Mucosa of descending colon (tissue), 3 donors: ENCODE measurements at regions not wholly inside any gene's neighbourhood (a gene's known extent, or its start where the extent isn't known, plus 50 kb on each side); places are given as distances from the start of the nearest gene placed in this dataset.
"Not testable (repeated sequence)": the region's sequence is repeated elsewhere in the genome, so short reads cannot be mapped to it uniquely, and the experiment has no call there.

Source experiments
- ATAC-seq: fragments of 200-7000 bp; cut with Tn5 transposase; one replicate; pipeline ENCODE4 v1.9.1; 2020; ENCODE audit warnings: mild to moderate bottlenecking, moderate library complexity
- DNase-seq, 3 donors: peaks; one replicate each; pipeline ENCODE4 v3.0.0-alpha.2; 2020
- H3K36me3 ChIP-seq: fragments of 200-600 bp; one replicate; pipeline ENCODE4 v1.8.0; 2021; ENCODE audit warnings: low read depth, mild to moderate bottlenecking
- H3K4me1 ChIP-seq: fragments of 200-600 bp; one replicate; pipeline ENCODE4 v1.8.0; 2021; ENCODE audit warnings: low read depth, mild to moderate bottlenecking
- H3K4me3 ChIP-seq: fragments of 200-600 bp; one replicate; pipeline ENCODE4 v1.8.0; 2021; ENCODE audit warnings: mild to moderate bottlenecking
- H3K9me3 ChIP-seq: fragments of 200-600 bp; one replicate; pipeline ENCODE4 v1.8.0; 2021; ENCODE audit warnings: mild to moderate bottlenecking
- CTCF ChIP-seq: fragments of 200-600 bp; IDR thresholded peaks from one replicate; pipeline ENCODE4 v1.8.0; 2022; ENCODE audit warnings: antibody characterized with exemption, mild to moderate bottlenecking
- intact Hi-C, 2 donors: fragments of 100-400 bp; cut with DNase I in 1 of 2; cut with micrococcal nuclease in 1 of 2; formaldehyde crosslinking; loops; one replicate each; pipeline versions ENCODE4 v1.11.0 to v1.11.1; 2022; cut with DNase I, micrococcal nuclease
- donor health status: DM: no; HTN: no; CAD: no; lungs with moderate emphysema.
- donor health status: DM: no; HTN: no; CAD: no.
- donor health status: DM: no; HTN: yes; CAD: no.

DNA sequence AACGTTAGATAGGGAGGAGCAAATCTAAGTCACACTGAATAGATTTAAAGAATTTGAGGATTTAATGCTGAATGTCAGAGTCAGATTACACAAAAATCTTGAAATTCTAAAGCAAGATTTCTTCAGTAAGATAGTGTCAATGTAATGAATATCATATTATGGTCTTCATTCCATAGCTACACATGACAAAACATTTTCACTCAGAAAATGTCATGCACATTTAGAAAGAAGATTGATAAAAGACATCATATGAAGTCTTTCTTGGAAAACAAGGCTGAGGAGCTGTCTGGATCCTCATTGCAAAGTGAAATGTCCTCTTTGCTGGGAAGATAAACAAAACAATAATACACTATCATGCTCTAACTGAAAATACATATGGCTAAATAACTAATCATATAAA lies 1006.9 kb downstream of the PCDH7 start:
- no peaks in the 10 kb centered on the region for H3K9me3 ChIP-seq
- intact Hi-C loops = no loop called here

DNA sequence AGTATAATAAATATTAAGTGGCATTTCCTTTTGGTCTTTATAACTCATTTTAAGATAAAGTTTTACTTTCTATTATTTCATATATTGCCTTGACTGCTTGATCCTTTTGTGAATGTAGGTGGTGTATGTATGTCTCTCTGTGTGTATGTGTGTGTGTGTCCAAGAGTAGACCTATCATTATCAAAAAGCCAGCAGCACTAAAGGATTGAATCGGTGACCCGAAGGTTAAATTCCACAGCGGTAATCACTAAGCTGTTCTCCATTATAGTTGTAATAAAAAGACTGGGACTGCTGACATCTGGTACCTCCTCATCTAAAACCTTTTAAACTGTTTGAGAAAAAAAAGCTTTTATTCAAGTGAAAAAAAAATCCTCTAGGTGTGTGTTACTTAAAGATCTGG lies 1014.8 kb downstream of the PCDH7 start:
- intact Hi-C loops = no loop called here
- Histone ChIP-seq H3K9me3 (no peaks in the 10 kb centered on the region), H3K4me3 (no peak overlapping the region), H3K4me1 (no peaks in the 10 kb centered on the region), H3K36me3 (no peaks in the 10 kb centered on the region)
- ATAC-seq (no peak), DNase-seq (no peak)
- TF ChIP-seq CTCF = no peak

More for the DNA sequence above, 1006.9 kb downstream of the PCDH7 start:
- Histone ChIP-seq H3K36me3 (no peaks in the 10 kb centered on the region), H3K4me3 (no peak overlapping the region), H3K4me1 (no peaks in the 10 kb centered on the region)
- no peak for ATAC-seq
- DNase-seq = no peak
- TF ChIP-seq CTCF = no peak

DNA sequence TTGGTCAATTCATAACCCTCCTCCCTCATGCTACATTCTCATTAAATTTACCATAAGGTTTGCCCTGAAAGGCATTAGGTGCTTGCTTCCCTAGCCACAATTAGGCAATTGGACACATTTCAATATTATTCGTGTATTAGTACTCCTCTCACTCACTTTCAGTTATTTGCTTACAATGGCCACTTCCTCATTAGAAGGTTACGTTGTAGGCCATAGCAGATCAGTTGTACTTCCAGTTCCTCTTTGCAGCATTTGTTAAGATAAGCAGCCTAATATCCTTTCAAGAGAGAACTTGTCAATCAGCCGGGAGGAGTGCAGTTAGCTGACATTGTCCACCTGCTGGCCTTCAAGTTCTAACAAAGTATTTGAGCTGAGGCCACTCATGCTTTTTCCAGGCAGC lies 1017.2 kb downstream of the PCDH7 start:
- ATAC-seq (no peak), DNase-seq (no peak)
- intact Hi-C loops = no loop called here
- no peaks in the 10 kb centered on the region for H3K36me3 ChIP-seq
- no peaks in the 10 kb centered on the region for H3K9me3 ChIP-seq
- H3K4me3 ChIP-seq = no peak overlapping the region
- no peaks in the 10 kb centered on the region for H3K4me1 ChIP-seq
- no peak for TF ChIP-seq CTCF

DNA sequence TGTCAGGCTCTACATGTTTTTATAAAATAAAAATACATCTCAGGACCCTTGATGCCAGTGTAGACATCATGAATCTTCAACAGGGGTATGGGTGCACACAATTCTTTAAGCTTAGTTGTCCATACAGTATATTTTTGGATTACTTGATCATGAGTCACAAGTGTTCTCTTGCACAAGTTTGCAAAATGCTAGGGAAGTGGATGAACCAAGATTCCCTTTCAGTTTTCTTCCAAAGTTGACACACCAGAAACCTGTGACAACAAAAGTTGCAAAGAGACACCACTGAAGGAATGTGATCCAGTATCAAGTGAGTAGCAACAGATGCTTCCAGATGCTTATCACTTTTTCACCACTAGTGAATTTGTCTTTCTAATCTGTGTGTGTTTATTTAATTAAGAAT lies 1021.2 kb downstream of the PCDH7 start:
- no peak for TF ChIP-seq CTCF
- no peaks in the 10 kb centered on the region for H3K4me1 ChIP-seq
- ATAC-seq = no peak
- intact Hi-C loops = no loop called here
- no peaks in the 10 kb centered on the region for H3K9me3 ChIP-seq
- H3K4me3 ChIP-seq = no peak overlapping the region
- no peak for DNase-seq
- no peaks in the 10 kb centered on the region for H3K36me3 ChIP-seq

- no peak overlapping the region for H3K4me3 ChIP-seq
- no peak for TF ChIP-seq CTCF
- intact Hi-C loops = no loop called here
- H3K4me1 ChIP-seq = no peaks in the 10 kb centered on the region
- ATAC-seq = no peak
- no peak for DNase-seq
- no peaks in the 10 kb centered on the region for H3K9me3 ChIP-seq
- H3K36me3 ChIP-seq = no peaks in the 10 kb centered on the region
Observed at GRCh38 chr4:31748382-31748781, 1028.2 kb downstream of the PCDH7 start.

- H3K4me3 ChIP-seq, H3K4me1 ChIP-seq, H3K9me3 ChIP-seq, ATAC-seq, H3K36me3 ChIP-seq, intact Hi-C loops, DNase-seq: not testable (repeated sequence)
Observed at GRCh38 chr4:31750581-31750980, 1030.4 kb downstream of the PCDH7 start.
